ENCODE measurements at regions not wholly inside any gene's neighbourhood (a gene's known extent, or its start where the extent isn't known, plus 50 kb on each side); places are given as distances from the start of the nearest gene placed in this dataset.

- TF ChIP-seq, protein P1, sequence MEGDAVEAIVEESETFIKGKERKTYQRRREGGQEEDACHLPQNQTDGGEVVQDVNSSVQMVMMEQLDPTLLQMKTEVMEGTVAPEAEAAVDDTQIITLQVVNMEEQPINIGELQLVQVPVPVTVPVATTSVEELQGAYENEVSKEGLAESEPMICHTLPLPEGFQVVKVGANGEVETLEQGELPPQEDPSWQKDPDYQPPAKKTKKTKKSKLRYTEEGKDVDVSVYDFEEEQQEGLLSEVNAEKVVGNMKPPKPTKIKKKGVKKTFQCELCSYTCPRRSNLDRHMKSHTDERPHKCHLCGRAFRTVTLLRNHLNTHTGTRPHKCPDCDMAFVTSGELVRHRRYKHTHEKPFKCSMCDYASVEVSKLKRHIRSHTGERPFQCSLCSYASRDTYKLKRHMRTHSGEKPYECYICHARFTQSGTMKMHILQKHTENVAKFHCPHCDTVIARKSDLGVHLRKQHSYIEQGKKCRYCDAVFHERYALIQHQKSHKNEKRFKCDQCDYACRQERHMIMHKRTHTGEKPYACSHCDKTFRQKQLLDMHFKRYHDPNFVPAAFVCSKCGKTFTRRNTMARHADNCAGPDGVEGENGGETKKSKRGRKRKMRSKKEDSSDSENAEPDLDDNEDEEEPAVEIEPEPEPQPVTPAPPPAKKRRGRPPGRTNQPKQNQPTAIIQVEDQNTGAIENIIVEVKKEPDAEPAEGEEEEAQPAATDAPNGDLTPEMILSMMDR (IDR thresholded peaks at IDR 0.05), result no peak
- no peak for TF ChIP-seq POLR2A (IDR thresholded peaks at IDR 0.05)
Observed at GRCh38 chr6:86857783-86858182, 79.5 kb upstream of the HTR1E start.

Measured in body of pancreas (tissue), 4 donors.